ENCODE measurements at regions not wholly inside any gene's neighbourhood (a gene's known extent, or its start where the extent isn't known, plus 50 kb on each side); places are given as distances from the start of the nearest gene placed in this dataset.

- no peak for DNase-seq (ENCODE audit: low spot score)
Measured at GRCh38 chr1:38131024-38131585, 84.5 kb upstream of the POU3F1 start.

GRCh38 chr1:38129971-38130370 lies 83.4 kb upstream of the POU3F1 start:
- DNase-seq (ENCODE audit: low spot score) = no peak

GRCh38 chr1:38129473-38129872 lies 82.9 kb upstream of the POU3F1 start:
- DNase-seq (ENCODE audit: low spot score) = no peak

GRCh38 chr1:38128926-38129453 lies 82.4 kb upstream of the POU3F1 start:
- no peak for DNase-seq (ENCODE audit: low spot score)

GRCh38 chr1:38128511-38128910 lies 81.9 kb upstream of the POU3F1 start:
- DNase-seq (ENCODE audit: low spot score) = no peak

GRCh38 chr1:38127428-38127827 lies 80.8 kb upstream of the POU3F1 start:
- no peak for DNase-seq (ENCODE audit: low spot score)

DNA sequence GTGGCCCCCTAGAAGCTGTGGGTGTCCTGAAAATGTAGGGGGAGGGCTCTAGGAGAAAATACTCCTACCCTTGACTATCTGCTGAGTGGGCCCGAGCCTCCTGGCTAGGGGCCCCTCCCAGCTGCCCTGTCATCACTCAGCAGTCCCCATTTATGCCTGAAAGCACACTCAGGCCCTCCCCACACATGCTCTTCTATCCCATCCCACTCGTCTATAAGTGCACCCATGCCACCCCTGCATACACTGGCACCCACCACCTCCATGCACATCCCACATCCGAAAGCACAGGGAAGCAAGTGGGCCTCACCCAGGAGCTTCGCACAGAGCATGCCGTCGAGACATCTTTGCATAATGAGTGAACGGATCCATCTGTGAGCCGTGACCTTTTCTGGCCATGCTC lies 80.4 kb upstream of the POU3F1 start:
- no peak for DNase-seq (ENCODE audit: low spot score)

- DNase-seq (ENCODE audit: low spot score) = no peak
Measured at GRCh38 chr1:38125837-38126520, 79.4 kb upstream of the POU3F1 start.

- DNase-seq (ENCODE audit: low spot score) = no peak
Measured at GRCh38 chr1:38125016-38125415, 78.4 kb upstream of the POU3F1 start.

DNA sequence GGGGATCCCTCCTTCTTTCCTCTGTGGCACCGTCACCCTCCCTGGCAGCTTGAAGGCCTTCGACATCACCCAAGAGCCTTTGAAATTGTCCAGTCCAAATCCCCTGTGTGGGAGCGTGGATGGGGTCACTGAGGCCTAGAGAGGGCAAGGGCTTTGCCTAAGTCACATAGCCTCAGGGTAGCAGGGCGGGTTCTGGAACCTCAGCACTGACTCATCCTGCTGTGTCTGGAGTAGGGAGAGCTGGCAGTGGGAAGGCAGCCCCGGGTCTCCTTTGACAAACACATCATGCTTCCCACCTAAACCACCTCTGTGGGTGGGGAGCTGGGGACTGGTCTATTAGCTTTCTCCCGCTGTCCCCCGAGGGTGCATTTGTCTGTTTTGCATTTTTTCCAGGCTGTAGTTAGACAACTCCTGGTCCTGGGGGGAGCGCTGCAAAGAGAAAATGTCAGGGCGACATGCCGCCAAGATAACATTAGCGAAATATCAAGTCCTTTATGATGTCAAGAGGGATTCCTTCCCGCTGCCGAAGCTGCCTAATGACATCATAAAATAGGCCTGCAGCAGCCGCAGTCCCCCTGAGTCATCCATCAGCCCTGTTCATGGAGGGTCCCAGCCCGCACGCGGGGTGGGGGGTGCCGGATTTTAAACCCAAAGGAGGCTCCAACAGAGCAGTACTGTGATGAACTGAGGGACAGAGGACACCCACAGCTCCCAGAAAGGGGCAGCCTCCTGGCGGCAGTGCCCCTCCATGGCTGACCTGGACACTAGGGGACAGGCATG lies 77.0 kb upstream of the POU3F1 start:
- no peak for DNase-seq (ENCODE audit: low spot score)

- no peak for DNase-seq (ENCODE audit: low spot score)
Measured at GRCh38 chr1:38121231-38121680, 74.7 kb upstream of the POU3F1 start.

GRCh38 chr1:38120552-38121230 lies 74.1 kb upstream of the POU3F1 start:
- DNase-seq (ENCODE audit: low spot score) = no peak

GRCh38 chr1:38118976-38119375 lies 72.4 kb upstream of the POU3F1 start:
- DNase-seq (ENCODE audit: low spot score) = no peak

DNA sequence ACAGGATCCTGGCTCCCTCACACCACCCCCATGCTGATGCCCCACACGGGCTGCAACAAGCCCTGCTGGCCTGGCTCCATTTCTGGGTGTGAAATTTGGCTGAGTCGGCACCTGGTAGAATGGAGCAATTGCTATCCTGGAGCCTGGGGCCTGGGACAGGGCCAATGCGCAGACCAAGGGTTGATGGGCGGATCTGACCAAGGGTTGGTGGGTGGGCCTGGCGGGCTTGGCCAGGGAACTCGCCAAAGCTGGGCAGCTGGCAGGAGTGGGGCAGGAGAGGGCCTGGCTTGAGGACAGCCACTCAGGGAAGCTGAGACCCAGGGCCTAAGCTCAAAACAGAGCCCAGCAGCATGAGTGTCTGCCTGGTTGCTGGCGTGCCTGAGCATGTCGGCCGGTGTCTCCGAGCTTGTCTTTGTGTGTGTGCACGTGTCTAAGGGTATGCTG lies 70.9 kb upstream of the POU3F1 start:
- DNase-seq (ENCODE audit: low spot score) = no peak

DNA sequence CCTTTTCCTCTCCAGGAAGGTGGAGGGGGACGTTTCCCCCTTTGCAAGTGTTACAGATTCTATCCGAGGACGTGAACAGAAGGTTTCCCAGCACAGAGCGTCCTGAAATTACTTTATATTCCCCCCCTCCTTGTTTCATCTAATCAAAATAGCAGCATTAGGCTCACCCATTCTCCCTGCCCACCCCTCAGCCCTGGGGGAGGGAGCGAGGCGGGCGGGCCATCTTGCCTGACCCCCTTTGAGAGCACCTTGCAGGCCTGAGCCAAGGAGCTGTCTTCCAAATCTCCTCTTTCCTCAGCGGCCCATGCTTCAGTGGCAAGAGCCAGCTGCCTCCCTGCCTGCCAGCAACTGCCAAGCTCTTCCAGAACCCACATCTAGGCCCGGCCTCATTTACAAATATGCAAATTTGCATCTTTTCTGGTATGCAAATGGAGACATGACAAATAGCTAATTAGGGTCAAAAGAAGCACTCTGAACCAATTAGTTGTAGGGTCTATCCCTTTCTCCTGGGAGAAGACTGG lies 69.1 kb upstream of the POU3F1 start:
- DNase-seq (ENCODE audit: low spot score) = no peak

GRCh38 chr1:38115226-38115625 lies 68.6 kb upstream of the POU3F1 start:
- no peak for DNase-seq (ENCODE audit: low spot score)

DNA sequence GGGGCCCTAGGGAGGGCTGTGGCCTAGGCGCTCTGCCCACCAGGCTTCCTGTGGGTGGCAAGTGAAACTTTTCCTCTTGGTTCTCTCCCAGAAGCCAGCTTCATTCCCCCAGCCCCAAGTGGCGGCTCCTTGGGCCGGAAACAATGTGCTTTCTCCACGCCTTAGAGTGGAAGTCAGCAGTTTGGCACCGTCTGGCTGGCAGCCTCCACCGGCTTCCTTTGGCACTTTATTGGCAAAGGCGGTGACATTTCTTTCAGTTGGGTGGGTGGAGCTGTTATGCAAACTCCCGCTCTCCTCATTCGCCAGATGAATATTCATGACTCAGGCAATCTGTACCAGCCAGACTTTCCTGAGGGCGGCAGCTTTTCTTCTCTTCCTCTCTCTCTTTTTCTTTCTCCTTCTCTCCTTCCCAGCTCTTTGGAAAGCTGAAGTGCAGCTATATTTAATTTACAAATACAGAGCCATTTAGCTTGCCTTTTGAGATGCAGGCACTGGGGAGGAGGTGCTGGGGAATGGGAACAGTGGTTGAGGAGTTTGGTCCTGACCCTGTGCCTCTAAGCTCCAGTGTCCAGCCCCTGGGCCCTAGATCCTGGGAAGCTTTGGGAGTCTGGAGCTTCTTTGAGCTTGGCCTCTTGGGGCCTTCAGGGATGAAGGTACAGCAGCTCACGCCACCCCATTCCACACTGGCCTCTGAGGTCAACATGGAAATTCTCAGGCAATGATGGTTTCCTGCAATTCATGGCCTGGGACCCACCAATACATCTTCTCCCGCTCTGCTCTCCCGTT lies 67.8 kb upstream of the POU3F1 start:
- DNase-seq (ENCODE audit: low spot score) = no peak

DNA sequence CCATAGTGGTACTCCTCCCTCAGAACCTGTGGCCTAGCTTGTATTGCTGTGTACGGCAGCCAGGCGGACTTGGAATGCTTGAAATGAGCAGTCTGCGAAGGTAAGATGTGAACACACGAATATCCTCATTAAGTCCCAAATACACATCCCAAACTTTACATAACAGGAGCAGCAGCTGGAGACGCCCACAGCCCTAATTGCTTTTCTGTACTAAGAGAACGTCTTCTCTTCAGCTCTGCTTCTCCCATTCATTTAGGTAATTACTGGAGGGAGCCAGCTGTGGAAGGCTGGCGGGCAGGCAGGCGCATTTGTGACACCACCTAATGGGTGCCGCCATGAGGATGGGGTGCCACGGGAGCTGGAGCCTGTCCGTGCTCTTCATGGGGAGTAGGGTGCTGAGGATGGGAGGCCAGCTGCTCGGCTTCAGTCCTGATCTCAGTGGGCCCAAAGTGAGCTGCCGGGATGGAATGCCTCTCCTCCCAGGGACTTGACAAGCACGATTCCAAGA lies 66.6 kb upstream of the POU3F1 start:
- DNase-seq (ENCODE audit: low spot score) = no peak

DNA sequence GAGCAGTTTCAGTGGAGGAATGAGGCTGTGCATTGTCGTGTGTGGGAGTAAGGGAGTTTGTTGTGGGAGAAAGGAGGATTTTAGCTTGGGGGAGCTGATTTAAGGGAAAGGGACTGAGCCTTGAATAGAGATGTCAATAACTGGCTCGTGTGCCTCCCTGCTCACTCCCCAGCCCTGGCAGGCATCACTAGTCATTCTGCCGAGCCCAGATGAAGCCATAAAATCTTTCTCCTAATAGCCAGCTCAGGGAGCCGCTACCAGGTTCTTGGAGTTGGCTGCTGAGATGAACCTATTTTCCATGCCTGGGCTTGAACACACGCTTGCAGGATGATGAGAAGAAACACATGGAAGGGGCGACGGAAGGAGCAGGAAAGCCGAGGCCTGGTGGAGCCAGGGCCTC lies 65.0 kb upstream of the POU3F1 start:
- DNase-seq (ENCODE audit: low spot score) = no peak

DNA sequence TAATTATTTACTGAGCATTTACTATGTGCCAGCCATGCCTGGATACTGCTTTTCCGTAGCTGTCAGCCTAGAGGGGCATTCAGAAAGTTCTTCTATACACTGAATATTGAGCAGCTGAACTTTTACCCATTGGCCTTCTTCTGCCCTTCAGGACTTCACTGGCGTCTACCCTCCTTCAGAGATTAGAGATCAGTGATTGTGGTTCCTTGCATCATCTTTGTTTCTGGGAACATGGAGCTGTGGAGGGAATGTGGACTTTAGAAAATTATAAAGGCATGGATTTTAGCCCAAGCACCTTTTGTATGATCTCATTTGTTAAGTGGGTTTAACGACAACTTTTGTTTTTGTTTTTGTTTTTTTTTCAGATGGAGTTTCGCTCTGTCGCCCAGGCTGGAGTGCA lies 58.7 kb upstream of the POU3F1 start:
- no peak for DNase-seq (ENCODE audit: low spot score)

GRCh38 chr1:38102636-38103035 lies 56.0 kb upstream of the POU3F1 start:
- DNase-seq (ENCODE audit: low spot score) = no peak
